GM10248 (cell line): ENCODE measurements at regions not wholly inside any gene's neighbourhood (a gene's known extent, or its start where the extent isn't known, plus 50 kb on each side); places are given as distances from the start of the nearest gene placed in this dataset.

Experiments used
- CTCF ChIA-PET: fragments of 300-600 bp; sonication (Branson Sonifier 250); formaldehyde crosslinking; extraction: SDS; loops from one replicate; lab custom pipeline; 2021; ENCODE audit warnings: antibody characterized with exemption; lab: Yijun Ruan, JAX
- POLR2A ChIA-PET: fragments of 350-650 bp; sonication (Branson Sonifier 250); formaldehyde crosslinking; extraction: SDS; loops from one replicate; lab custom pipeline; 2020; ENCODE audit warnings: antibody characterized with exemption; lab: Yijun Ruan, JAX
- DNase-seq: peaks from one replicate; pipeline ENCODE4 v3.0.0; 2012; ENCODE audit errors: extremely low spot score
- TF ChIP-seq, protein P1 (sequence below): IDR thresholded peaks from 2 replicates; pipeline ENCODE4 v1.5.1; 2012; ENCODE audit warnings: mild to moderate bottlenecking, low read depth; ENCODE audit errors: extremely low read depth, missing control alignments, control extremely low read depth

- ChIA-PET POLR2A (no interaction called here), CTCF (interaction anchor here (1.1 to 4.3 kb wide), 5 partner anchors 9 to 171 kb away, joined by 3 to 15 read pairs (median 4); no protein-coding TSS in a partner anchor)
- TF ChIP-seq, protein P1, sequence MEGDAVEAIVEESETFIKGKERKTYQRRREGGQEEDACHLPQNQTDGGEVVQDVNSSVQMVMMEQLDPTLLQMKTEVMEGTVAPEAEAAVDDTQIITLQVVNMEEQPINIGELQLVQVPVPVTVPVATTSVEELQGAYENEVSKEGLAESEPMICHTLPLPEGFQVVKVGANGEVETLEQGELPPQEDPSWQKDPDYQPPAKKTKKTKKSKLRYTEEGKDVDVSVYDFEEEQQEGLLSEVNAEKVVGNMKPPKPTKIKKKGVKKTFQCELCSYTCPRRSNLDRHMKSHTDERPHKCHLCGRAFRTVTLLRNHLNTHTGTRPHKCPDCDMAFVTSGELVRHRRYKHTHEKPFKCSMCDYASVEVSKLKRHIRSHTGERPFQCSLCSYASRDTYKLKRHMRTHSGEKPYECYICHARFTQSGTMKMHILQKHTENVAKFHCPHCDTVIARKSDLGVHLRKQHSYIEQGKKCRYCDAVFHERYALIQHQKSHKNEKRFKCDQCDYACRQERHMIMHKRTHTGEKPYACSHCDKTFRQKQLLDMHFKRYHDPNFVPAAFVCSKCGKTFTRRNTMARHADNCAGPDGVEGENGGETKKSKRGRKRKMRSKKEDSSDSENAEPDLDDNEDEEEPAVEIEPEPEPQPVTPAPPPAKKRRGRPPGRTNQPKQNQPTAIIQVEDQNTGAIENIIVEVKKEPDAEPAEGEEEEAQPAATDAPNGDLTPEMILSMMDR = no peak
- DNase-seq = no peak
These were observed 116.0 kb upstream of the PLXNC1 start for GRCh38 chr12:94032368-94032767.

DNA sequence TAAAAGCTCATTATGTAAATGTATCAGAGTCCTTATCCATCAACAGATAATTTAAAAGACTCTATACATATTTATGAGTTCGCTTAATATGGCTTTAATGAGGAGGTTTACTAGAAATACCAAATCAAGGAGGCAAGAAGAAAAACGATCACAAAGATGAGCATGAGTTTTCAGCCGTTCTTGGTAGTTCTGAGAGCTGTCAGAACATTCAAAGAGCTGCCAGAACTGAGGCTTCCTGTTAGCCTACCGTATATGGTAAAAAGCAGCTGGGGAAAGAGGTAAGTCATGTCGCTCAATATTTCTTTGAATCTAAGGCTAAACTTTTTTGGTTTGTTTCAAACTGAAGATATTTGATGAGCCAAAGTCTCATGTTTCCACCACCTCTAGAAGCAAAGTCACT is 115.3 kb upstream of the PLXNC1 start:
- TF ChIP-seq, protein P1 = no peak
- DNase-seq = no peak
- CTCF ChIA-PET = interaction anchor here (0.9 to 4.3 kb wide), 3 partner anchors 10 to 54 kb away, joined by 3 to 15 read pairs (median 6); no protein-coding TSS in a partner anchor
- POLR2A ChIA-PET = no interaction called here

GRCh38 chr12:94033784-94034183 is 114.6 kb upstream of the PLXNC1 start:
- POLR2A ChIA-PET = no interaction called here
- TF ChIP-seq, protein P1 = no peak
- DNase-seq = no peak
- CTCF ChIA-PET = interaction anchor here (1.4 to 4.3 kb wide), 2 partner anchors 11 kb away, joined by 6 to 15 read pairs; no protein-coding TSS in a partner anchor

GRCh38 chr12:94037444-94037843 is 110.9 kb upstream of the PLXNC1 start:
- ChIA-PET POLR2A (no interaction called here), CTCF (no interaction called here)
- no peak for DNase-seq
- TF ChIP-seq, protein P1 = no peak

DNA sequence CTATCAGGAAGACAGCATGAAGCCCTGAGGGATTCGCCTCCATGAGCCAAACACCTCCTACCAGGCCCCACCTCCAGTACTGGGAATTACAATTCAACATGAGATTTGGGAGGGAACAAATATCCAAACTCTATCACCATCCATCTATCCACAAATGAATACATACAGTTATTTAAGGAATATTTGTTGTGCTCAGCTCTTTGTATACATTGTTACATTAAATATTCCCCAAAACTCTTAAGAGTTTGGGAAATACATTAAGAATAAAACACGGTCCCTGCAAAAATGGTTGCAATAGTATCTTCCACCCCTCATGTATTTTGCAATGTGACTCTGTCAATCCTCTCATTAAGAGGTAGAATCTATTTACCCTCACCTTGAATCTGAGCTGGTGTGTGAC is 109.8 kb upstream of the PLXNC1 start:
- ChIA-PET CTCF (interaction anchor here (0.7 kb wide), 1 partner anchor 9 kb away, joined by 3 read pairs; no protein-coding TSS in a partner anchor), POLR2A (no interaction called here)
- DNase-seq = no peak
- TF ChIP-seq, protein P1 = no peak

GRCh38 chr12:94039199-94039840 is 109.1 kb upstream of the PLXNC1 start:
- TF ChIP-seq, protein P1 = no peak
- DNase-seq = no peak
- ChIA-PET POLR2A (no interaction called here), CTCF (no interaction called here)
